NCI-H1092 treated with DMSO at 0.1 percent for 48 hours (cell line): ENCODE measurements at regions not wholly inside any gene's neighbourhood (a gene's known extent, or its start where the extent isn't known, plus 50 kb on each side); places are given as distances from the start of the nearest gene placed in this dataset.

Experiments used
- DNase-seq: peaks from one replicate; lab custom pipeline; 2025; lab: John Stamatoyannopoulos, UW

DNA sequence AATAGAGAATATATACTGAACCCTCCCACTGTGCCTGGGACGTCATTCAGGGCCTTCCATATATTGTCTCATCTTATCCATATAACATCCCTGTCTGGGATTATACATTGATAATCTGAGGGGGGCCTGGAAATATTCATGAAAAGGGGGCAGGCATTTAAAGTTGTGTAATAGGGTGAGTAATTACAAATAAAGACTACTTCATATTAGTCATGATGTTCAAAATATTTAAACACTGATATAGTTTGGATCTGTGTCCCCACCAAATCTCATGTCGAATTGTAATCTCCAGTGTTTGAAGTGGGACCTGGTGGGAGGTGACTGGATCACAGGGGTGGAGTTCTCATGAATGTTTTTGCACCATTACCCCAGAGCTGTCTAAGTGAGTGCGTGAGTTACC lies 97.8 kb downstream of the AQP9 start:
- no peak for DNase-seq

DNA sequence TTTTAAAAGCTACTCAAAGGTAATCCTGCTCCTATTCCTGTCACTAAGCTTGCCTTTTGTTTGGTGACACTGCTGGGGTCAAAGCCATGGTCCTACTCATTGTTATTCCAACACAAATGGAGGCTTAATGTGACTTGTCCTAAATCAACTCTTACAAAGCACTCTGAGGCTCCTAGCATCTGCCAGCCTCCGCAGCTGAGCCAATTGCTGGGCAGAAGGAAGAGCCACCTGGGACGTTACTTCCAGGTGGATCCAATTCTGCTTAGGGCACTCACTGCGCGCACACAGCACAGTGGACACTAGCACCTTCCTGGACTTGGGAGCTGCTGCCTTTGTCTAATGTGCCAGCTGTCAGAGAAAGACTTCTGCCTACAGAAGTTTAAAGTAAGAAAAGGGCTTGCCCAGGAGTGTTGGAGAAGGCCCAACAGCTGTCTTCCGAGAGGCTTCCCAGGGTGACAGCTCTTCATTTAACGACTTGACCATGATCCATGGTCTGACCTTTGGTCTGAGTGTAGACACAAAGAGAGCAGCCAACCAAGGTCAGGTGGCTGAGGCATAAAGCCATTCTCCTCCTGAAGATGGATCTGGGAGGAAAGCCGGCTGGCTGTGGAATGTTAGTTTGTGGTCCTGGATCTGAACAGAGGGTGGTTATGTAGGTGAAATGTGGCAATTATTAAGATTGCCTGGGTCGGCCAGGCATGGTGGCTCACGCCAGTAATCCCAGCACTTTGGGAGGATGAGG lies 102.2 kb downstream of the AQP9 start:
- no peak for DNase-seq

DNA sequence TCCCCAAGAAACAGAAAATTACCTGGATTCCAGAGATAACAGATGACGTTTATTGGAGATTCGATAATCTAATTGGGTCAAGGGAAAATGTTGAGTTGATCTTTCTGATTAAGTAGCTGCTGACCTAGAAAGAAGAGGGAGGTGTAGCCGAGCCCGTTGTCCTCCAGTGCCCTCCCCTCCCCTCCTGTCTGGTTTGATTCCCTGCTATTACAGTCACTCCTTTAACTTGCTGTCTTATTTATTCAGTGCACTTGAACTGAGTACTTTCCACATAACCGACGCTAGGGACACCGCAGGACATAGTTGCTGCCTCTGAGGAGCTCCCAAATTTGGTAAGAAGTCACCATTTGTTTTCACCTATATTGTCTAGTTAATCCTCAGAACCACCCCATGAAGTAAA lies 103.7 kb downstream of the AQP9 start:
- DNase-seq, result peak; percentile 22

DNA sequence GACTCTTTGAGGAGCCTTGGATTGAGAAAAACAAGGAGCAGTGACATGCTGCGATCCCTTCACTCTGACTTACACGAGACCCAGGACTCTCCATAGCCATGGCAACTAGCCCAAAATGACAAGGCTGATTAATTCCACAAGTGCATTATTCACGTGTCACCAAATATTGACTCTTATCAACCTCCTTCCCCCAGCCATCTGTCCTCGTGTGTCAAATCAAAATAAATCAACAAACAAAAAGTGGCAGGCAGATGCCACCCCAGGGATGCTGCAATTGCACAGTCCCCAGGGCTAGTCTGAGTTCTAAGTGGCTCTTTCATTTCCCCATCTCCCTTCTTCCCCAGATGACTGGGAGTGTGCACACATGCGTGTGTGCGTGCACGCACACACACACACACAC lies 104.9 kb downstream of the AQP9 start:
- DNase-seq, result peak; percentile 53

DNA sequence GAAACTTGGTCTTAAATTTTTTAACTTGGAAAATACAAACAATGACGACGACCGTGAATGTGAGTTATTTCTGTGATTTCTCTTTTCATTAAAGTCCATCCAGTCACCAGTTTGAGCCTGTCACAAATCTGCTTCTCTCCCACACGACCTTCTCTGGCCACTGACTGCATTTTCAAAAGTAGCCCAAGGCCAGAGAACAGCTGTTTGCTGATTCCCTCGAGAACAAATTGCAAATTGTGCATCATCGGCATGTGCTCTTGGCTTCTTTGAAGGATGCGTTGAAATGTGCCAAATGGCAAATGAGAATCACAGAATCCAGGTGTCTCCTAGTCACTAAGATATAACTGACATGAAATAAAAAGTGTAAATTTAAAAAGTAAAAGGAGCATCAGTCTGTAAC lies 106.4 kb downstream of the AQP9 start:
- no peak for DNase-seq

DNA sequence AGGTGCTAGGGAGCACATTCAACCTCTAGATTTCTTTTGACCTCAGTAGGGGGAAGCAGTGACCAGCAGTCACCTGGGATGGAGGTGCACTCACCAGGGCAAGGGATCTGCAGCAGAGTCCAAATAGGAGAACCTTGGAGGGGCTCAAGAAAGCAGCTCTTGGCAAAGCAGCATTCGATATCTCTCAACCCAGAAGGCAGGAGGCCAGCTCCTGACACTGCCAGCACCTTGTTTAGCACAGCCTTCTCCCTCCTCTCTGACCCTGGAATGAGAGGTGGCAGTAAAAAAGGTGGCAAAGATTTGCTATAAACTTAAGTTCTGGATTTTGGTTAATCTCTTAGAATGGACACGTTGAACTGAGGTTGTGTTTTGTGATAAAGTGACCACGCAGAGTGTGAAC lies 107.9 kb downstream of the AQP9 start:
- DNase-seq, result no peak

DNA sequence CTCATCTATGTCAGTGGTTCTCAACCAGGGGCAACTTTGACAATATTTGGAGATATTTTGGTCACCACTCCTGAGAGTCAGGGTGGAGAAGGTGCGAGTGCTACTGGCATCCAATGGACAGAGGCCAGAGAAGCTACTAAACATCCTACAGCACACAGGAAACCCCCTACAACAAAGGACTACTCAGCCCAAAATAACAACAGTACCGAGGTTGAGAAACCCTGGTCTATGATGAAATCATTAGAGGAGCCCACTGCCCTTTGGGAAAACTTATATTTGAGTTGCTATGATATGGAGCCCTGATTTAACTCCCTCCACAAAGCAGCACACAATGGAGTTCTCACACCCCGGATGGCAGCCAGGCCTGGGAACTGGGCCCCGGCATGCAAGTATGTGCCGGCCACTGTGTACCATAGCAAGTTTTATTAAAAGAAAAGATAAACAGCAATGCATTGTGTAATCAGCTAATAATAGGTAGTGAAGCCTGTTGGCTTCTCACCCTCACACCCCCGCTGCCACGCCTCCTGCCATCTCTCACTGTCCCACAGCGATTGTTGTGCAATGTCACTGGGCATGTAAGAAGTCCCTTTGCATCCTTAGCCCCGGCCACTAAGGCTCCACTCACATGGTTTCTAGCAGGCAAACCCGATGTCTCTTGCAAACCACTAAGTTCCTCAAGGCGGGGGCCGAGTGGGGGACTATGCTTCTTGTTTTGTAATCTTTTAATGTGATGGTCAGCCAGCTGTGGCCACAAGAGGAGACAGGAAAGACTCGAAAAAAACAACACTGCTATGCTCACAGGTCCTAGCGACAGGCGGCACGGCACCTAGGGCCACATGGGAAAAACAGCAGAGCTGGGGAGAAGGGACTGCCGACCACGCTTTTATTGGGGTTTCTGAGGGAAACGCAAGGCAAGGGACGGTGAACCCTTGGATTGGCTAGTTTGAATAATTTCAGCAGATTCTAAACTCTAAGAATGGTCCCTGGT lies 110.0 kb downstream of the AQP9 start:
- no peak for DNase-seq

DNA sequence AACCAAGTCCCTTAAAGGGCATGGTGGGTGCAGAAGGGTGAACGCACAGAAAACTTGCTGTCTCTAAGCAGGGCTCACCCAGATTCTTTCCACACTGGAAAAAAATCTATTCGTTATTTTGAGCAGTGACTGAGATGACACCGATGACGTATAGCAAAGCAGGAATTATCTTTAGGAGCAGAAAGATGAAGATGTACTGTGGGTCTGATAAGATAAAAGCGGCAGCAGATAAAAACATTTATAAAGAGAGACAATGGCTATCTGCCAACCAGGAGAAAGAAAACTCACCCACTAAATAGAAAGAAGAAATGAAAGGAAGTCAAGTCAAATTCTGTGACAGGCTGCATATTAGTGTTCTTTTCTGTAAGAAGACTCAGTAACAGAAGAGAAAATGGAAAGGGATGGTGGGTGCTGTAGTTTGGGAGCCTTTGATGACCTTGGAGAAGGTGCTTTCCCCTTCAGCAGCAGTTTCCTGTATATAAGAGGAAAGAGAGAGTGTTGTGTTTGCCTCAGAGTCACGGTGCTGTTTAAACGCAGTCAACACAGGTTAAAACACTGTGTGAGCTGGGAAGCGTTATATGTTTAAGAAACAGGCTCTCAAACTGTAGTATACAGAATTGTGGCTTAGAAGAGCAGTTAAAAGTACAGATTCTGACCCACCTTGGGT lies 111.6 kb downstream of the AQP9 start:
- DNase-seq, result no peak

DNA sequence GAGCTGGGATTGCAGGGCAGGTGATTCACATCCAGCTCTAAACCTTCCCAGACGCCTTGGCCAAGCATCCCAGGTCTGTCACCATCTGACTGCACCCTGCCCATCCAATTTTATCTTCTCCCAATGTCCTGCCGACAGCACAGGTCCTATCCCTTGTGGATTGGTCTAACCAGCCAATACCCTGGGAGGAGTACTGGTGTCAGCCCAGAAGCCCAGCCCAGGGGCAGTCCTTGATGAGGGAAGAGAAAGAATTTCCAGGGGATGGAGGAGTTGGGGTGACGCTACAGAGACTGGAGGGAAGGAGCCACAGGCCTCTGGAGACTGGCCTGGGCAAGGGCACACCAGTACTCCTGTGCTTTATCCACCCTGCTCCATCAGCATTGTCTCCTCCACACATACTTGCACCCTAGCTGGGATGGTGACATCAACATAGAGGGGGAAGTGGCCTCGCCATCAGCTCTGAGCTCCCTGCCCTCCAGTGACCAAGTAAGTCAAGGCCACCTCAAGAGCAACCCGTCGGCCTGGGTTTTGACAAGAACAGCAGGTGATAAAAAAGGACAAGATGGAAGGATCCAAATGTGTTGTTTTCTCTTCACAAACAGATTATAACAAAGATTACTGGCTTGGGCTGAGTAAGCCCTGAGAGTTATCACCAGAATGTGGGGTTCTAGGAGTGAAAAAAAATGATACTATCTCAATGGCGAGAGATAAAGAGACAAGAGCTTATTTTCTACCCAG lies 114.6 kb downstream of the AQP9 start:
- DNase-seq, result no peak

DNA sequence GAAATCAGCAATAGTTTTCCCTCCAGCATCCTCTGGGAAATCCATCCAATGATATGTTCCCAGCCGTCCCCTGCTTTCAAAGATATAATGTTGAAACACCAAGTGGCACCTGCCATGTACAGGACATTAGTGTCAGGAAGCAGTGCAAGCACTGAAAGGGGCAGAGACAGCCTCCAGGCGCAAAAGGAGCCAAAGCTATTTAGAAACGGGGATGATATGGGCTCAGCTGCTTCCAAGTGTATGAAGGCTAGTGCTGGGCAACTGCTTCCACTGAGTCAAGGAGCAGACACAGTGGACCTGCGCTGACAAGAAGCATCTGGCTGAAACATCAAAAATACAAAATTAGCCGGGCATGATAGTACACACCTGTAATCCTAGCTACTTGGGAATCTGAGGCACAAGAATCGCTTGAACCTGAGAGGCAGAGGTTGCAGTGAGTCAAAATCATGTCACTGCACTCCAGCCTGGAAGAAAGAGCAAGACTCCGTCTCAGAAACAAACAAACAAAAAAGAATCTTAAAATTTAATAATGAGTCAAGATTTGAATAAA lies 119.7 kb downstream of the AQP9 start:
- DNase-seq, result no peak

DNA sequence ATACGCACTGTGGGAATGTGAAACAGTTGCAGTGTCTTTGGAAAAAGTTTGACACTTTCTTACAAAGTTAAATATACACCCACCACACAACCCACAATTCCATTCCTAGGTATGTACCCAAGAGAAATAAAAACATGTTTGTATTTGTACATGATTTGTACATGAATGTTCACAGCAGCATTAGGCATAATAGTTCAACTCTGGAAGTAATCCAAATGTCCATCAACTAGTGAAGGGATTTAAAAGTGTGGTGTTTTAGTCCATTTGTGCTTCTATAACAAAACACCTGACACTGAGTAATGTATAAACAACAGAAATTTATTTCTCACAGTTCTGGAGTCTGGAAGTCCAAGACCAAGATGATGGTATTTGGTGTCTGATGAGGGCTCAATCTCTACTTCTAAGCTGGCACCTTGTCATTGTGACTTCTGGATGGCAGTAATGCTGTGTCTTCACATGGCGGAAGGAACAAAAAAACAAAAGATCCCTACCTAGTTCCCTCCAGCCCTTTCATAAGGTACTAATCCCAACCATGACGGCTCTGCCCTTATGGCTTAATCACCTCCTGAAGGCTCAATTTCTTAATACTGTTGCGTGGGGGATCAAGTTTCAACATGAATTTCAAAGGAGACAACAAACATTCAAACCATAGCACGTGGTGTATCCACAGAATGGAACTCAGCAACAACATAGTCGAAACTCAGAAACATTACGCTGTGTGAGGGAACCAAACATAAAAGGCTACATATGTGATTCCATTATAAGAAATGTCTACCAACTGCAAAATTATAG lies 120.5 kb downstream of the AQP9 start:
- DNase-seq, result no peak

DNA sequence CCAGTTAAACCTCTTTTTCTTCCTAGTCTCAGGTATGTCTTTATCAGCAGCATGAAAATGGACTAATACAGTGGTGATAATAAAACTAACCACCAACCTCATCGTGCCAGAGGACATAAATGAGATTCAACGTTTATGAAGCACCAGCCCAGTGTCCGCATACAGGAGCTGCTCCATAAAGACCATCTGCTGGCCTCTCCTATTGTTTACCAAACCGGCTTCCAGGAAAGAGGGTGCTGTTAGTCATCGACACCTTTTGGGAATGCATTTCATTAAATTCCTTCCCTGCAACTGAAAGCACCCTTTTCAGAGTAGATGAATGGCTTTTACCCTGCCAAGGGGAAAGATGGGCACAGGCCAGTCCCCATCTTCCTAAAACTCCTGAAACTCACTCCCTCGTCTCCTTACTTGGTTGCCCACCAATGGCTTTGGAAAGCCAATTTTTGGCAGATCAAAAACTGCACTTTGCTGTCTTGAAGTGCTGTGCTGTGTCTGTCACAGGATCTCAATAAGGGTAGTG lies 122.1 kb downstream of the AQP9 start:
- peak; percentile 57 for DNase-seq

DNA sequence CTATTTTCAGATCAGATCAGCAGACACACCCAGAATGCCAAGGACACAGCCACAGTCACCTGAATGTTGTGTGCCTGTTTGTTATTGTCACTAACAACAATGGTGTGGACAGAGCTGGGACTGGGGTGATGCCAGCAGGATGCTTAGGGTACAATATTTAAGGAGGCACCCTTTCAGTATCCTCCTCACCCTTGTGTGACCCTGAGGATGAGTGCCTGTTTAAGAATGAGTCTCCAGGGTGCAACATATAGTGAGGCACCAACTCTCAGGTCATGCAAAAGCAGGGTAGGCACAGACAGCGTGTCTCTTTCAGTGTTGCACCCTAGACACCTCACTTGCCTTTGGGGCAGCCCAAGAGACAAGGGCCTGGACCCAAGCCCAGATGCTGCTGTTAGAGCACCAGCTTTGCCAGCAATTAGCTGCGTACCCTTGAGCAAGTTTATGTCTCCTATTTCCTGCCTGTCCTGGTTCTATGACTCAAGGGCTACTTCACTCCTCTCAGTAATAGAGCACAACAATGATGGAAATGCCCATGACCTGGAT lies 122.6 kb downstream of the AQP9 start:
- peak; percentile 70 for DNase-seq

DNA sequence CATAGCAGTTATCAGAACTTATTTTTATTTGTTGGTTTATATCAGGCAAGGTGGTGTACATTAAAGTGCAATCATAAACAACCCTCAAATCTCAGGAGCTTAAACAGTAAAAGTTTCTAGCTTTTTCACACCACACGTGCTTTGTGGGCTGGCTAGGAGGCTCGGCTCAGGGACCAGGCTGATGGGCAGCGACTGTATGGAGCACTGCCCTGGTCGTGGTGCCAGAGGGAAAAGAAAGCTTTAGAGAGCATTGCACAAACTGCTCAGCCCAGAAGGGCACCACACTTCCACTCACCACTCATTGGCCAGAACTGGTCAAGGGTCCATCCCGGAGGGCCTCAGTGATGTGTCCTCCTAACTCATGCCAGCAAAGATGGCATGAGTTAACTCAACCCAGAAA lies 123.2 kb downstream of the AQP9 start:
- DNase-seq, result no peak

DNA sequence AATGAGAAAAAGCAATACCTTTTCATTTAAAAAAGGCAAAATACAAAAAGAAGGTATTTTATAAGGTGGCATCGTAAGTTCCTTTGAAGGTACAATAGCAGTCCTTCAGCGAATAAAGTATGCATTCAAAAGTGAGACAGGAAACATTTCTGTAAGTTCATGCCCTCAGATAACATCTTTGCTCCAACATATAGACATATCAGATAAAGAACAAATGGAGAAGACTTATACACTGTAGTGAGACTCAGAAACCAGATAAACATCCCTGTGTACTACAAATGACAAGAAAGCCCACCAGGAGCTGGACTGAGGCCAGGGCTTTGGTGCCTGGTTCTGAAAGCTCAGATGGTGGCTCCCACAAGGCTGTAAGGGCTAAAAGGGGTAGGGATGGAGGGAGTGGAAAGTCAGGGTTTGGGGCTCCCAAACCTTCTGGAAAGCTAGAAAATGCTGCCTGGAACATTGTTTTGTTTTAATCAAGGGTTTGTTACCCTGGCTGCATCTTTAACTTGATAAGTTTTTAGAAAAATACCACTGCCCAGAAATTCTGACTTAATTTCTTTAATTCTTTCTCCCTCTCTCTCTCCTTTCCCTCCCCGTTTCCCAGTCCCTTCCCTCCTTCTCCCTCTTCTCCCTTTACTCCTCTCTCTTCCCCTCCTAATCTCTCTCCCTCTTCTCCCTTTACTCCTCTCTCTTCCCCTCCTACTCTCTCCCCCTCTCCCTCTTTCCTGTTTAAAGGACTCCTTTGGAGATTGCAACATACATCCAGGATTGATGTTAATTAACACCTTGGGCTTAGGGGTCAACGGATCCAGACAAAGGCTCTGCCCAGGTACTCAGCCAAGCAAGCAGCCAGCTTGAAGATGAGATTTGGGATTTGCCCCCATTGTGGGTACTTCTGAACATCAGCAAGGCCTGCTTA lies 126.1 kb downstream of the AQP9 start:
- DNase-seq, result no peak

DNA sequence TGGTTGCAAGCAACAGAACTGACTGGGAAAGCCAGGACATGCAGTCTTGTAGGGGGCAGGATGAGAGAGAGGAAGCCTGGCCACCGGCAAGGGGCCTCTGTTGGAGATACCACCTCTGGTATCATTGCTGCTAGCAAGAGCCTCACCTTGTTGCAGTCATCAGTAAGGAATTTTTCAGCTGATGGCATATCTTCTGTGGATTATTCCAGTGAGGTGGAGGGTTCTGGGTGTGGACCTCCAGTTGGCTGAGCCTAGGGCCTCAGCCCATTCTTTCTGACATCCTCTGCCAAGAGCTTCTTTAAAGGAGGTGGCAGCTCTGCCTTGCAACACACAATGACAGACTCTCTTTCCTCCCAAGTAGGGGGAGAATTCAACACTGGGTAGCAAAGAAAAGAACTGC lies 128.9 kb downstream of the AQP9 start:
- no peak for DNase-seq

DNA sequence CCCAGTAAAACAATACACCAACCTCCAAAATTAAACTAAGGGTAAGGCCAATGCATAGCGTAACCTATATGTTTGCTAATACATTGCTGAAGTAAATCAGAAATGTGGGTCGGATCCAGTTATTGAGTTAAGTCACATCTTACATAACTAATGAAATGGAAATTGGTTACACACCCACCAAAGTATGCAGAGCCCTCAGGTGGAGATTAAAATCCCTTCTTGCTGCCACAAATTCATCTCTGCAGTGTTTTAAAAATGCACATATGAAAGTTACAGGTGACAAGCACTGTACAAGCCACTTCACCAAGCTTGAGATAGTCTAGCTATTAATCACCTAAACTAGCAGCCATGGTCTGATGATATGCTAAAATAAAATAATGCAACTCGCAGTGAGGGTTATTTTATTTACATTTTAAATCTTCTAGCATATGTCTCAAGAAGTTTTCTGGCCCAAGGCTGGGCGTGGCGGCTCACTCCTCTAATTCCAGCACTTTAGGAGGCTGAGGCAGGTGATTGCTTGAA lies 130.6 kb downstream of the AQP9 start:
- no peak for DNase-seq

DNA sequence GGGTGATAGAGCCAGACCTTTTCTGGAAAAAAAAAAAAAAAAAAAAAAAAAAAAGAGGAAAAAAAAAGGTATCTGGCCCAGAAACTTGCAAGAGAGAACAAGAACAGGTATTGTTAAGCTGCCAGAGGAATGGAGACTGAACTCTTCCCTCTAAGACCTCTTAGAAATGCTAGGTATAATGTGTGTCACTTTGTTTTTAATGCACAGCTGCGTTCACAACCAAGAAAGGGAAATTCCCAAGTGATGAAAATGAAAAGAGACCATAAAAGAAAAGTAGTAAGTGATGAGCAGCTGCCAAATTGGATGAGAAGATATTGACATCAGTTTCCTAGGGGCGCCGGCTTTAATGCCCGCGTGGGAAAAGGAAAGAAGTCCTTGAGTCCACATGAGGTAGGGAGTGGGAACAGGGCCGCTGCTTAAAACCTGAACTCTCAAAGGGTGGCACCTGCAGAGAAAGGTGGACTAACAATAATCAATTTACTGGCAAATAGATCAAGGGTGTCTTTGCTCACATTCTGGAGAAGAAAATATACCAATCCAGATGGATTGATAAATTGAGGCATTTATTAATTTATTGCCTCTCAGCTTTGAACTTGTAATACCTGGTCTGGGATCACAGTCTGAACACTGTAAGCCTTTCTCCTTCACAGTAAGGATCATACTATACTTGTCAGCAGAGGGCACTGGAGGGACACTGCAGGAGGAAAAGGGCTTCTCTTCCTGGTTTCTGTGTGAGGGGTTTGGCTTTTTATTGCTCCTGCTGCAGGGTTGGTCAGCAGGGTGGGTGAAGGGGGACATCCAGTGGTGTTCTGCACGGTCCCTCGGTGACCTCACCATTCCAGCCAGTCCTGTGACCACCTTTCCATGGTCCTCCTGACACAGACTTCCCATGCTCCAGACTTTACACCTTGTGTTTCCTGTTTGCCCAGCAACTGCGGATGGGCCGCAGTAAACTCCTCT lies 131.6 kb downstream of the AQP9 start:
- peak; percentile 59 for DNase-seq
